WTC11 (cell line): ENCODE measurements at regions not wholly inside any gene's neighbourhood (a gene's known extent, or its start where the extent isn't known, plus 50 kb on each side); places are given as distances from the start of the nearest gene placed in this dataset.

Experiments
- ATAC-seq: fragments of 200-7000 bp; cut with Tn5 transposase; 2 replicates; pipeline ENCODE4 v1.10.0; 2021; ENCODE audit warnings: mild to moderate bottlenecking, moderate library complexity
- CTCF ChIA-PET: fragments of 300-600 bp; sonication (Branson Sonifier 250); formaldehyde crosslinking; loops from one replicate; lab custom pipeline; 2021; ENCODE audit warnings: antibody characterized with exemption; lab: Charles Lee
- POLR2A ChIA-PET: fragments of 350-600 bp; sonication (Branson Sonifier 250); formaldehyde crosslinking; loops from one replicate; lab custom pipeline; 2021; ENCODE audit warnings: antibody characterized with exemption; lab: Charles Lee
- DNase-seq: peaks from one replicate; pipeline ENCODE4 v3.0.0; 2021; ENCODE audit warnings: low spot score
- H3K27ac Mint-ChIP-seq: 2 replicates; pipeline ENCODE4 v1.8.0; 2021; ENCODE audit warnings: mixed read lengths
- H3K27me3 Mint-ChIP-seq: 2 replicates; pipeline ENCODE4 v1.8.0; 2021; ENCODE audit warnings: low read depth, mild to moderate bottlenecking, moderate library complexity, mixed read lengths
- H3K36me3 Mint-ChIP-seq: 2 replicates; pipeline ENCODE4 v1.8.0; 2021; ENCODE audit warnings: mixed read lengths
- H3K4me1 Mint-ChIP-seq: 2 replicates; pipeline ENCODE4 v1.8.0; 2022; ENCODE audit warnings: mixed read lengths
- H3K4me3 Mint-ChIP-seq: 2 replicates; pipeline ENCODE4 v1.8.0; 2021; ENCODE audit warnings: mild to moderate bottlenecking, moderate library complexity, mixed read lengths
- H3K9me3 Mint-ChIP-seq: 2 replicates; pipeline ENCODE4 v1.8.0; 2021; ENCODE audit warnings: mixed read lengths
- CBFB ChIP-seq: sonication (generic); formaldehyde crosslinking; IDR thresholded peaks from 2 replicates; pipeline ENCODE4 v1.8.1; 2022; ENCODE audit warnings: mild to moderate bottlenecking, low read depth, missing genetic modification reagents
- EMX1 ChIP-seq: fragments of 250-450 bp; sonication (Bioruptor Pico); IDR thresholded peaks from 2 replicates; pipeline ENCODE4 v1.8.0; 2021; ENCODE audit warnings: mild to moderate bottlenecking
- ETV6 ChIP-seq: sonication (generic); formaldehyde crosslinking; IDR thresholded peaks from 2 replicates; pipeline ENCODE4 v1.8.1; 2022; ENCODE audit warnings: mild to moderate bottlenecking, missing genetic modification reagents
- FOXJ3 ChIP-seq: sonication (generic); formaldehyde crosslinking; IDR thresholded peaks from 2 replicates; pipeline ENCODE4 v1.9.0; 2021; ENCODE audit warnings: missing genetic modification reagents, mild to moderate bottlenecking, borderline replicate concordance
- FOXP1 ChIP-seq: sonication (generic); formaldehyde crosslinking; IDR thresholded peaks from 2 replicates; pipeline ENCODE4 v1.8.0; 2022; ENCODE audit warnings: missing genetic modification reagents, mild to moderate bottlenecking, moderate library complexity, borderline replicate concordance
- GABPB1 ChIP-seq: sonication (generic); formaldehyde crosslinking; IDR thresholded peaks from 2 replicates; pipeline ENCODE4 v1.8.1; 2023; ENCODE audit warnings: mild to moderate bottlenecking, missing genetic modification reagents
- GTF2I ChIP-seq: fragments of 250-450 bp; sonication (Bioruptor Pico); conservative IDR thresholded peaks from 2 replicates; pipeline ENCODE4 v1.4.0; 2021; ENCODE audit warnings: mild to moderate bottlenecking
- JUN ChIP-seq: sonication (generic); formaldehyde crosslinking; IDR thresholded peaks from 2 replicates; pipeline ENCODE4 v1.8.0; 2023; ENCODE audit warnings: mild to moderate bottlenecking, missing genetic modification reagents
- MXD4 ChIP-seq: fragments of 250-450 bp; sonication (Bioruptor Pico); IDR thresholded peaks from 2 replicates; pipeline ENCODE4 v1.8.0; 2021; ENCODE audit warnings: mild to moderate bottlenecking, moderate library complexity, borderline replicate concordance
- MYBL2 ChIP-seq: sonication (generic); formaldehyde crosslinking; IDR thresholded peaks from 2 replicates; pipeline ENCODE4 v1.8.1; 2023; ENCODE audit warnings: mild to moderate bottlenecking, moderate library complexity, missing genetic modification reagents
- NFATC4 ChIP-seq: fragments of 250-450 bp; sonication (Bioruptor Pico); IDR thresholded peaks from 2 replicates; pipeline ENCODE4 v1.9.0; 2021; ENCODE audit warnings: mild to moderate bottlenecking
- NR2C2 ChIP-seq: sonication (generic); formaldehyde crosslinking; IDR thresholded peaks from 2 replicates; pipeline ENCODE4 v1.8.0; 2022; ENCODE audit warnings: mild to moderate bottlenecking, missing genetic modification reagents
- SMAD4 ChIP-seq: sonication (generic); formaldehyde crosslinking; IDR thresholded peaks from 2 replicates; pipeline ENCODE4 v1.8.0; 2022; ENCODE audit warnings: mild to moderate bottlenecking, missing genetic modification reagents
- SP1 ChIP-seq: sonication (generic); formaldehyde crosslinking; conservative IDR thresholded peaks from 2 replicates; pipeline ENCODE4 v1.8.1; 2022; ENCODE audit warnings: missing genetic modification reagents
- TCF7 ChIP-seq: sonication (generic); formaldehyde crosslinking; IDR thresholded peaks from 2 replicates; pipeline ENCODE4 v1.8.0; 2022; ENCODE audit warnings: mild to moderate bottlenecking, low read depth, missing genetic modification reagents, moderate library complexity
- ZNF416 ChIP-seq: fragments of 250-450 bp; sonication (Bioruptor Pico); IDR thresholded peaks from 2 replicates; pipeline ENCODE4 v1.9.0; 2021; ENCODE audit warnings: mild to moderate bottlenecking, inconsistent platforms
- TF ChIP-seq, protein P1 (sequence below): sonication (generic); formaldehyde crosslinking; IDR thresholded peaks from 2 replicates; pipeline ENCODE4 v1.8.0; 2022; ENCODE audit warnings: mild to moderate bottlenecking, missing genetic modification reagents
- TF ChIP-seq, protein P2 (sequence below): sonication (generic); formaldehyde crosslinking; IDR thresholded peaks from 2 replicates; pipeline ENCODE4 v1.8.0; 2023; ENCODE audit warnings: mild to moderate bottlenecking, missing genetic modification reagents
- TF ChIP-seq, protein P3 (sequence below): sonication (generic); formaldehyde crosslinking; IDR thresholded peaks from 2 replicates; pipeline ENCODE4 v1.8.1; 2022; ENCODE audit warnings: low read depth, mild to moderate bottlenecking, moderate library complexity, missing genetic modification reagents, borderline replicate concordance
- TF ChIP-seq, protein P4 (sequence below): fragments of 250-450 bp; sonication (Bioruptor Pico); IDR thresholded peaks from 2 replicates; pipeline ENCODE4 v2.1.2; 2022; ENCODE audit warnings: mild to moderate bottlenecking, moderate library complexity
- TF ChIP-seq, protein P5 (sequence below): sonication (generic); formaldehyde crosslinking; conservative IDR thresholded peaks from 2 replicates; pipeline ENCODE4 v1.8.1; 2023; ENCODE audit warnings: mild to moderate bottlenecking, low read depth, missing genetic modification reagents, moderate library complexity
- TF ChIP-seq, protein P6 (sequence below): sonication (generic); formaldehyde crosslinking; IDR thresholded peaks from 2 replicates; pipeline ENCODE4 v1.8.1; 2022; ENCODE audit warnings: mild to moderate bottlenecking, moderate library complexity, missing genetic modification reagents
- TF ChIP-seq, protein P7 (sequence below): sonication (generic); formaldehyde crosslinking; IDR thresholded peaks from 2 replicates; pipeline ENCODE4 v1.8.1; 2023; ENCODE audit warnings: mild to moderate bottlenecking, missing genetic modification reagents, moderate library complexity
- TF ChIP-seq, protein P8 (sequence below): sonication (generic); formaldehyde crosslinking; IDR thresholded peaks from 2 replicates; pipeline ENCODE4 v1.8.1; 2022; ENCODE audit warnings: low read depth, missing genetic modification reagents, borderline replicate concordance
- TF ChIP-seq, protein P9 (sequence below): sonication (generic); formaldehyde crosslinking; IDR thresholded peaks from 2 replicates; pipeline ENCODE4 v1.8.0; 2022; ENCODE audit warnings: mild to moderate bottlenecking, missing genetic modification reagents

DNA sequence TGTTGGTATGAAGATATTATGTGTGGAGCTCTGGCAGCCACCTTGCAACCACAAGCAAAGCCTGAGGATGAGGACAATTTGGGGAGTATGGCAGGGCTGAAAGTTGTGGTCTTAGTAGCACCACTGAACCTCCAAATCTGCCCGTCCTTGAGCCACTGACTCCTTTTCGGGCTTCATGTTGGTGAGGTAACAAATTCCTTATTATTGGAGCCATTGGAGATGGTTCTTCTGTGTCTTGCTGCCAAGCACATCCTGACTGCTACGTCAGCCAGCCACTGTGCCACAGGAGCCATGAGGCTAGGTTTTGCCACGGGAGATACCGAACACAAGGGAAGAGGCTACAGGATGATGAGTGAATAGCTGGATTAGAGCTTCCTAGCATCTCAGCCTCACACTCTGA is 201.6 kb downstream of the BMP7 start:
- Mint-ChIP-seq H3K4me3 (no peak overlapping the region), H3K27me3 (peaks cover 19% of the 10 kb centered on the region), H3K9me3 (no peaks in the 10 kb centered on the region), H3K36me3 (no peaks in the 10 kb centered on the region), H3K27ac (no peak overlapping the region), H3K4me1 (peaks cover 30% of the 10 kb centered on the region)
- no peak for DNase-seq
- POLR2A ChIA-PET = no interaction called here
- ATAC-seq = no peak
- CTCF ChIA-PET = no interaction called here
- TF ChIP-seq, protein P1, sequence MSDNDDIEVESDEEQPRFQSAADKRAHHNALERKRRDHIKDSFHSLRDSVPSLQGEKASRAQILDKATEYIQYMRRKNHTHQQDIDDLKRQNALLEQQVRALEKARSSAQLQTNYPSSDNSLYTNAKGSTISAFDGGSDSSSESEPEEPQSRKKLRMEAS (CRISPR knock-in tag) = no peak
- TF ChIP-seq MYBL2 (CRISPR knock-in tag) (no peak), TCF7 (CRISPR knock-in tag) (no peak), GABPB1 (no peak), MXD4 (no peak), GTF2I (CRISPR knock-in tag) (no peak), NFATC4 (no peak), FOXJ3 (no peak), EMX1 (CRISPR knock-in tag) (no peak), FOXP1 (CRISPR knock-in tag) (no peak), ETV6 (CRISPR knock-in tag) (no peak), SP1 (CRISPR knock-in tag) (no peak), ZNF416 (CRISPR knock-in tag) (no peak)
- TF ChIP-seq, protein P2, sequence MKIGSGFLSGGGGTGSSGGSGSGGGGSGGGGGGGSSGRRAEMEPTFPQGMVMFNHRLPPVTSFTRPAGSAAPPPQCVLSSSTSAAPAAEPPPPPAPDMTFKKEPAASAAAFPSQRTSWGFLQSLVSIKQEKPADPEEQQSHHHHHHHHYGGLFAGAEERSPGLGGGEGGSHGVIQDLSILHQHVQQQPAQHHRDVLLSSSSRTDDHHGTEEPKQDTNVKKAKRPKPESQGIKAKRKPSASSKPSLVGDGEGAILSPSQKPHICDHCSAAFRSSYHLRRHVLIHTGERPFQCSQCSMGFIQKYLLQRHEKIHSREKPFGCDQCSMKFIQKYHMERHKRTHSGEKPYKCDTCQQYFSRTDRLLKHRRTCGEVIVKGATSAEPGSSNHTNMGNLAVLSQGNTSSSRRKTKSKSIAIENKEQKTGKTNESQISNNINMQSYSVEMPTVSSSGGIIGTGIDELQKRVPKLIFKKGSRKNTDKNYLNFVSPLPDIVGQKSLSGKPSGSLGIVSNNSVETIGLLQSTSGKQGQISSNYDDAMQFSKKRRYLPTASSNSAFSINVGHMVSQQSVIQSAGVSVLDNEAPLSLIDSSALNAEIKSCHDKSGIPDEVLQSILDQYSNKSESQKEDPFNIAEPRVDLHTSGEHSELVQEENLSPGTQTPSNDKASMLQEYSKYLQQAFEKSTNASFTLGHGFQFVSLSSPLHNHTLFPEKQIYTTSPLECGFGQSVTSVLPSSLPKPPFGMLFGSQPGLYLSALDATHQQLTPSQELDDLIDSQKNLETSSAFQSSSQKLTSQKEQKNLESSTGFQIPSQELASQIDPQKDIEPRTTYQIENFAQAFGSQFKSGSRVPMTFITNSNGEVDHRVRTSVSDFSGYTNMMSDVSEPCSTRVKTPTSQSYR (CRISPR knock-in tag) = no peak
- TF ChIP-seq, protein P3, sequence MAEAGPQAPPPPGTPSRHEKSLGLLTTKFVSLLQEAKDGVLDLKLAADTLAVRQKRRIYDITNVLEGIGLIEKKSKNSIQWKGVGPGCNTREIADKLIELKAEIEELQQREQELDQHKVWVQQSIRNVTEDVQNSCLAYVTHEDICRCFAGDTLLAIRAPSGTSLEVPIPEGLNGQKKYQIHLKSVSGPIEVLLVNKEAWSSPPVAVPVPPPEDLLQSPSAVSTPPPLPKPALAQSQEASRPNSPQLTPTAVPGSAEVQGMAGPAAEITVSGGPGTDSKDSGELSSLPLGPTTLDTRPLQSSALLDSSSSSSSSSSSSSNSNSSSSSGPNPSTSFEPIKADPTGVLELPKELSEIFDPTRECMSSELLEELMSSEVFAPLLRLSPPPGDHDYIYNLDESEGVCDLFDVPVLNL (CRISPR knock-in tag) = no peak
- TF ChIP-seq, protein P4, sequence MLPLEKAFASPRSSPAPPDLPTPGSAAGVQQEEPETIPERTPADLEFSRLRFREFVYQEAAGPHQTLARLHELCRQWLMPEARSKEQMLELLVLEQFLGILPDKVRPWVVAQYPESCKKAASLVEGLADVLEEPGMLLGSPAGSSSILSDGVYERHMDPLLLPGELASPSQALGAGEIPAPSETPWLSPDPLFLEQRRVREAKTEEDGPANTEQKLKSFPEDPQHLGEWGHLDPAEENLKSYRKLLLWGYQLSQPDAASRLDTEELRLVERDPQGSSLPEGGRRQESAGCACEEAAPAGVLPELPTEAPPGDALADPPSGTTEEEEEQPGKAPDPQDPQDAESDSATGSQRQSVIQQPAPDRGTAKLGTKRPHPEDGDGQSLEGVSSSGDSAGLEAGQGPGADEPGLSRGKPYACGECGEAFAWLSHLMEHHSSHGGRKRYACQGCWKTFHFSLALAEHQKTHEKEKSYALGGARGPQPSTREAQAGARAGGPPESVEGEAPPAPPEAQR = no peak
- TF ChIP-seq, protein P5, sequence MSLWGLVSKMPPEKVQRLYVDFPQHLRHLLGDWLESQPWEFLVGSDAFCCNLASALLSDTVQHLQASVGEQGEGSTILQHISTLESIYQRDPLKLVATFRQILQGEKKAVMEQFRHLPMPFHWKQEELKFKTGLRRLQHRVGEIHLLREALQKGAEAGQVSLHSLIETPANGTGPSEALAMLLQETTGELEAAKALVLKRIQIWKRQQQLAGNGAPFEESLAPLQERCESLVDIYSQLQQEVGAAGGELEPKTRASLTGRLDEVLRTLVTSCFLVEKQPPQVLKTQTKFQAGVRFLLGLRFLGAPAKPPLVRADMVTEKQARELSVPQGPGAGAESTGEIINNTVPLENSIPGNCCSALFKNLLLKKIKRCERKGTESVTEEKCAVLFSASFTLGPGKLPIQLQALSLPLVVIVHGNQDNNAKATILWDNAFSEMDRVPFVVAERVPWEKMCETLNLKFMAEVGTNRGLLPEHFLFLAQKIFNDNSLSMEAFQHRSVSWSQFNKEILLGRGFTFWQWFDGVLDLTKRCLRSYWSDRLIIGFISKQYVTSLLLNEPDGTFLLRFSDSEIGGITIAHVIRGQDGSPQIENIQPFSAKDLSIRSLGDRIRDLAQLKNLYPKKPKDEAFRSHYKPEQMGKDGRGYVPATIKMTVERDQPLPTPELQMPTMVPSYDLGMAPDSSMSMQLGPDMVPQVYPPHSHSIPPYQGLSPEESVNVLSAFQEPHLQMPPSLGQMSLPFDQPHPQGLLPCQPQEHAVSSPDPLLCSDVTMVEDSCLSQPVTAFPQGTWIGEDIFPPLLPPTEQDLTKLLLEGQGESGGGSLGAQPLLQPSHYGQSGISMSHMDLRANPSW (CRISPR knock-in tag) = no peak
- TF ChIP-seq, protein P6, sequence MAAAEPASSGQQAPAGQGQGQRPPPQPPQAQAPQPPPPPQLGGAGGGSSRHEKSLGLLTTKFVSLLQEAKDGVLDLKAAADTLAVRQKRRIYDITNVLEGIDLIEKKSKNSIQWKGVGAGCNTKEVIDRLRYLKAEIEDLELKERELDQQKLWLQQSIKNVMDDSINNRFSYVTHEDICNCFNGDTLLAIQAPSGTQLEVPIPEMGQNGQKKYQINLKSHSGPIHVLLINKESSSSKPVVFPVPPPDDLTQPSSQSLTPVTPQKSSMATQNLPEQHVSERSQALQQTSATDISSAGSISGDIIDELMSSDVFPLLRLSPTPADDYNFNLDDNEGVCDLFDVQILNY (CRISPR knock-in tag) = no peak

DNA sequence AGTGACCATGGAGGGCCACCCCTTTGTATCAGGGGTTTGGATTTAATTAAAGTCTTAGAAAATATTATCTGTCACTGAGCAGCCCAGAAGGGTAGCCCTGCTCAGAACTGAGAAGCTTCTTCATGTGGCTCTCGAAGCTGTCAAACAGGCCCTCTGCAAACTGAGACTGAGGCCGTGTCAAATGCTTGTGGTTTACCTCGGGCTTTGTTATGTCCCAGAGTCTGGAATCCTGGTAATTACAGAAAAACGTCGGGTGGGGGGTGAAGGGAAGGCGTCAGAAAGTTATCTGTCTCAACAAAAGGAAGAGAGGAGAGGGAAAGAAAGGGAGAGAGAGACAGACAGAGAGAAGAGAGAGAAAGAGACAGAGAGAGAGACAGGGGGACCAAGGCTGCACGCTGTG is 200.8 kb downstream of the BMP7 start:
- ATAC-seq (no peak), DNase-seq (no peak)
- Mint-ChIP-seq H3K4me1 (peaks cover 32% of the 10 kb centered on the region), H3K4me3 (no peak overlapping the region), H3K36me3 (no peaks in the 10 kb centered on the region), H3K27me3 (peaks cover 27% of the 10 kb centered on the region), H3K27ac (no peak overlapping the region), H3K9me3 (no peaks in the 10 kb centered on the region)
- POLR2A ChIA-PET = no interaction called here
- CTCF ChIA-PET = no interaction called here
- TF ChIP-seq, protein P7, sequence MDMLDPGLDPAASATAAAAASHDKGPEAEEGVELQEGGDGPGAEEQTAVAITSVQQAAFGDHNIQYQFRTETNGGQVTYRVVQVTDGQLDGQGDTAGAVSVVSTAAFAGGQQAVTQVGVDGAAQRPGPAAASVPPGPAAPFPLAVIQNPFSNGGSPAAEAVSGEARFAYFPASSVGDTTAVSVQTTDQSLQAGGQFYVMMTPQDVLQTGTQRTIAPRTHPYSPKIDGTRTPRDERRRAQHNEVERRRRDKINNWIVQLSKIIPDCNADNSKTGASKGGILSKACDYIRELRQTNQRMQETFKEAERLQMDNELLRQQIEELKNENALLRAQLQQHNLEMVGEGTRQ = no peak
- TF ChIP-seq CBFB (CRISPR knock-in tag) (no peak), SMAD4 (CRISPR knock-in tag) (no peak), NR2C2 (CRISPR knock-in tag) (no peak), JUN (no peak)
- TF ChIP-seq, protein P8, sequence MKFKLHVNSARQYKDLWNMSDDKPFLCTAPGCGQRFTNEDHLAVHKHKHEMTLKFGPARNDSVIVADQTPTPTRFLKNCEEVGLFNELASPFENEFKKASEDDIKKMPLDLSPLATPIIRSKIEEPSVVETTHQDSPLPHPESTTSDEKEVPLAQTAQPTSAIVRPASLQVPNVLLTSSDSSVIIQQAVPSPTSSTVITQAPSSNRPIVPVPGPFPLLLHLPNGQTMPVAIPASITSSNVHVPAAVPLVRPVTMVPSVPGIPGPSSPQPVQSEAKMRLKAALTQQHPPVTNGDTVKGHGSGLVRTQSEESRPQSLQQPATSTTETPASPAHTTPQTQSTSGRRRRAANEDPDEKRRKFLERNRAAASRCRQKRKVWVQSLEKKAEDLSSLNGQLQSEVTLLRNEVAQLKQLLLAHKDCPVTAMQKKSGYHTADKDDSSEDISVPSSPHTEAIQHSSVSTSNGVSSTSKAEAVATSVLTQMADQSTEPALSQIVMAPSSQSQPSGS (CRISPR knock-in tag) = no peak
- TF ChIP-seq, protein P9, sequence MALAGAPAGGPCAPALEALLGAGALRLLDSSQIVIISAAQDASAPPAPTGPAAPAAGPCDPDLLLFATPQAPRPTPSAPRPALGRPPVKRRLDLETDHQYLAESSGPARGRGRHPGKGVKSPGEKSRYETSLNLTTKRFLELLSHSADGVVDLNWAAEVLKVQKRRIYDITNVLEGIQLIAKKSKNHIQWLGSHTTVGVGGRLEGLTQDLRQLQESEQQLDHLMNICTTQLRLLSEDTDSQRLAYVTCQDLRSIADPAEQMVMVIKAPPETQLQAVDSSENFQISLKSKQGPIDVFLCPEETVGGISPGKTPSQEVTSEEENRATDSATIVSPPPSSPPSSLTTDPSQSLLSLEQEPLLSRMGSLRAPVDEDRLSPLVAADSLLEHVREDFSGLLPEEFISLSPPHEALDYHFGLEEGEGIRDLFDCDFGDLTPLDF = no peak
